Thoracic aorta (tissue), 2 donors: ENCODE measurements at regions not wholly inside any gene's neighbourhood (a gene's known extent, or its start where the extent isn't known, plus 50 kb on each side); places are given as distances from the start of the nearest gene placed in this dataset.

Experiments used
- ATAC-seq: fragments of 150-250 bp; one replicate; pipeline ENCODE4 v1.8.0; 2017; ENCODE audit warnings: low read depth; ENCODE audit not compliant: insufficient number of reproducible peaks, low FRiP score
- DNase-seq: peaks from one replicate; pipeline ENCODE4 v3.0.0-alpha.2; 2020; ENCODE audit warnings: low spot score
- H3K27ac ChIP-seq, 2 donors: fragments of 200-600 bp; sonication (generic); 1 replicate in 1 of 2; 2 replicates in 1 of 2; pipeline ENCODE4 v1.5.1; 2016; ENCODE audit warnings: mild to moderate bottlenecking in 2 of 2, moderate library complexity in 2 of 2
- H3K27me3 ChIP-seq: fragments of 200-600 bp; sonication (generic); replicated peaks from 2 replicates; pipeline ENCODE4 v1.6.0; 2016; ENCODE audit warnings: mild to moderate bottlenecking; ENCODE audit not compliant: insufficient read depth
- H3K36me3 ChIP-seq: fragments of 200-600 bp; sonication (generic); one replicate; pipeline ENCODE4 v1.5.1; 2016
- H3K4me1 ChIP-seq, 2 donors: fragments of 200-600 bp; sonication (generic); 1 replicate in 1 of 2; 2 replicates in 1 of 2; pipeline versions ENCODE4 v1.5.1 to v1.6.0; 2016; ENCODE audit warnings: low read depth in 2 of 2, mild to moderate bottlenecking in 1 of 2; ENCODE audit not compliant: control insufficient read depth in 1 of 2
- H3K4me3 ChIP-seq: fragments of 200-600 bp; sonication (generic); 2 replicates; pipeline ENCODE4 v1.5.1; 2016; ENCODE audit warnings: mild to moderate bottlenecking
- H3K9me3 ChIP-seq: fragments of 200-600 bp; sonication (generic); 2 replicates; pipeline ENCODE4 v1.5.1; 2016
- TF ChIP-seq, protein P1 (sequence below): fragments of 200-600 bp; sonication (generic); IDR thresholded peaks from one replicate; pipeline ENCODE4 v1.5.1; 2019; ENCODE audit warnings: antibody characterized with exemption

GRCh38 chr18:65239787-65240186 is 511.0 kb upstream of the CDH7 start:
- TF ChIP-seq, protein P1, sequence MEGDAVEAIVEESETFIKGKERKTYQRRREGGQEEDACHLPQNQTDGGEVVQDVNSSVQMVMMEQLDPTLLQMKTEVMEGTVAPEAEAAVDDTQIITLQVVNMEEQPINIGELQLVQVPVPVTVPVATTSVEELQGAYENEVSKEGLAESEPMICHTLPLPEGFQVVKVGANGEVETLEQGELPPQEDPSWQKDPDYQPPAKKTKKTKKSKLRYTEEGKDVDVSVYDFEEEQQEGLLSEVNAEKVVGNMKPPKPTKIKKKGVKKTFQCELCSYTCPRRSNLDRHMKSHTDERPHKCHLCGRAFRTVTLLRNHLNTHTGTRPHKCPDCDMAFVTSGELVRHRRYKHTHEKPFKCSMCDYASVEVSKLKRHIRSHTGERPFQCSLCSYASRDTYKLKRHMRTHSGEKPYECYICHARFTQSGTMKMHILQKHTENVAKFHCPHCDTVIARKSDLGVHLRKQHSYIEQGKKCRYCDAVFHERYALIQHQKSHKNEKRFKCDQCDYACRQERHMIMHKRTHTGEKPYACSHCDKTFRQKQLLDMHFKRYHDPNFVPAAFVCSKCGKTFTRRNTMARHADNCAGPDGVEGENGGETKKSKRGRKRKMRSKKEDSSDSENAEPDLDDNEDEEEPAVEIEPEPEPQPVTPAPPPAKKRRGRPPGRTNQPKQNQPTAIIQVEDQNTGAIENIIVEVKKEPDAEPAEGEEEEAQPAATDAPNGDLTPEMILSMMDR, result no peak
- ATAC-seq (no peak), DNase-seq (no peak)
- H3K27me3 ChIP-seq, result no peaks in the 10 kb centered on the region
- no peak overlapping the region for H3K27ac ChIP-seq
- no peaks in the 10 kb centered on the region for H3K4me1 ChIP-seq
- H3K4me3 ChIP-seq, result no peak overlapping the region
- no peaks in the 10 kb centered on the region for H3K36me3 ChIP-seq
- H3K9me3 ChIP-seq, result no peaks in the 10 kb centered on the region

- Histone ChIP-seq H3K36me3 (no peaks in the 10 kb centered on the region), H3K27ac (no peak overlapping the region), H3K4me3 (no peak overlapping the region), H3K27me3 (no peaks in the 10 kb centered on the region), H3K9me3 (no peaks in the 10 kb centered on the region), H3K4me1 (no peaks in the 10 kb centered on the region)
- DNase-seq (no peak), ATAC-seq (no peak)
- TF ChIP-seq, protein P1, result no peak
Measured at GRCh38 chr18:65235966-65236624, 514.7 kb upstream of the CDH7 start.

DNA sequence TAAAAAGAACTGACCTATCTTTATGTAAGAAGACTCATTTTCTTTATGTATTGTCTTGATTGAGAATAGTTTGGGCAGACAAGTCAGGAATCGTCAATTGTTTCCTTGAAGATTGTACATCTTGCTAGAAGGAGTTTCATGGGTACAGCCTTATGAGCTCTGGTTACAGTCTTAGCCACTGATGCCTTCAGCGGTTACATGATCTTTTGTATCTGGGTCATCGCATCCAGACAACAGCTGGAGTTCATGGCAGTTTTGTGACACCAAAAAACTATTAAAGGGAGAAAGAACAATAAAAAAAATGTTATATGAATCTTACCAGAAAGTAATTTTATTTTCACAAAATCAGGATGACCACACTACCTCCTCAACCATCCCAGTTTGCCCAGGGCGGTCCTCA is 520.5 kb upstream of the CDH7 start:
- Histone ChIP-seq H3K27me3 (no peaks in the 10 kb centered on the region), H3K4me3 (no peak overlapping the region), H3K4me1 (no peaks in the 10 kb centered on the region), H3K9me3 (no peaks in the 10 kb centered on the region), H3K36me3 (no peaks in the 10 kb centered on the region), H3K27ac (no peak overlapping the region)
- TF ChIP-seq, protein P1, result no peak
- no peak for DNase-seq
- no peak for ATAC-seq

DNA sequence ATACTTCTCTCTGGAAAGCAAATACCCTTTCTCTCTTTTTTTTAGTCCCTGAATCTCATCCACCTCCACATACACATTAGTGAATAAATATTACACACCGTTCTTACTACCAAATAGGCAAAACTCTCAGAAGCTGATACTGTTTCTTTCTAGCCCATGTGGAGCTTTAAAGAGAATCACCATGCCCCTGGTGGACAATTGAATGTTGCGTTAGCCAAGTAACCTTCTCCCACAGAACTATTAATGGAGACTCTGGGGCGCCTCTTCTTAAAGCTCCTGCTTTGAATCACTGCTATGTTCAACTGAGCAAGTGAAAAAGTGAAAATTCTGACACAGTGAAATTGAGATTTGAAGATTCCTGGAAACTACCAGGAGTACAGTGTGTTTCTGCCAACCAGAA is 522.8 kb upstream of the CDH7 start:
- ATAC-seq (no peak), DNase-seq (no peak)
- TF ChIP-seq, protein P1, result no peak
- no peak overlapping the region for H3K4me3 ChIP-seq
- H3K27ac ChIP-seq, result no peak overlapping the region
- H3K4me1 ChIP-seq, result no peaks in the 10 kb centered on the region
- H3K36me3 ChIP-seq, result no peaks in the 10 kb centered on the region
- H3K27me3 ChIP-seq, result no peaks in the 10 kb centered on the region
- H3K9me3 ChIP-seq, result no peaks in the 10 kb centered on the region

GRCh38 chr18:65221736-65222135 is 529.1 kb upstream of the CDH7 start:
- TF ChIP-seq, protein P1, result no peak
- DNase-seq, result no peak
- H3K4me3 ChIP-seq, result no peak overlapping the region
- no peaks in the 10 kb centered on the region for H3K27me3 ChIP-seq
- H3K27ac ChIP-seq, result no peak overlapping the region
- H3K4me1 ChIP-seq, result no peaks in the 10 kb centered on the region
- ATAC-seq, result no peak
- H3K9me3 ChIP-seq, result no peaks in the 10 kb centered on the region
- no peaks in the 10 kb centered on the region for H3K36me3 ChIP-seq
